ENCODE measurements at regions not wholly inside any gene's neighbourhood (a gene's known extent, or its start where the extent isn't known, plus 50 kb on each side); places are given as distances from the start of the nearest gene placed in this dataset.

GRCh38 chr4:85393201-85393600 is 81.7 kb upstream of the ARHGAP24 start:
- no peak for DNase-seq (ENCODE audit: low spot score)

GRCh38 chr4:85398276-85398675 is 76.7 kb upstream of the ARHGAP24 start:
- DNase-seq (ENCODE audit: low spot score), result peak; percentile 53

GRCh38 chr4:85399270-85399669 is 75.7 kb upstream of the ARHGAP24 start:
- DNase-seq (ENCODE audit: low spot score), result no peak

- DNase-seq (ENCODE audit: low spot score), result peak; percentile 74
Observed at GRCh38 chr4:85402371-85402770, 72.6 kb upstream of the ARHGAP24 start.

GRCh38 chr4:85406185-85406584 is 68.8 kb upstream of the ARHGAP24 start:
- no peak for DNase-seq (ENCODE audit: low spot score)

GRCh38 chr4:85407546-85407945 is 67.4 kb upstream of the ARHGAP24 start:
- DNase-seq (ENCODE audit: low spot score), result no peak

GRCh38 chr4:85408301-85408700 is 66.6 kb upstream of the ARHGAP24 start:
- DNase-seq (ENCODE audit: low spot score), result no peak

GRCh38 chr4:85409251-85409650 is 65.7 kb upstream of the ARHGAP24 start:
- no peak for DNase-seq (ENCODE audit: low spot score)

- DNase-seq (ENCODE audit: low spot score), result no peak
Observed at GRCh38 chr4:85411386-85411785, 63.6 kb upstream of the ARHGAP24 start.

- DNase-seq (ENCODE audit: low spot score), result no peak
Observed at GRCh38 chr4:85414972-85415371, 60.0 kb upstream of the ARHGAP24 start.

- DNase-seq (ENCODE audit: low spot score), result no peak
Observed at GRCh38 chr4:85416094-85416493, 58.9 kb upstream of the ARHGAP24 start.

GRCh38 chr4:85419103-85419502 is 55.8 kb upstream of the ARHGAP24 start:
- DNase-seq (ENCODE audit: low spot score), result no peak

- no peak for DNase-seq (ENCODE audit: low spot score)
Observed at GRCh38 chr4:85420831-85421230, 54.1 kb upstream of the ARHGAP24 start.

GRCh38 chr4:85423431-85423830 is 51.5 kb upstream of the ARHGAP24 start:
- DNase-seq (ENCODE audit: low spot score), result no peak

All from AG20443 (cell line).